D341Med (cell line): ENCODE measurements at regions not wholly inside any gene's neighbourhood (a gene's known extent, or its start where the extent isn't known, plus 50 kb on each side); places are given as distances from the start of the nearest gene placed in this dataset.
"Not testable (repeated sequence)": the region's sequence is repeated elsewhere in the genome, so short reads cannot be mapped to it uniquely, and the experiment has no call there.

Experiments
- DNase-seq: peaks from one replicate; pipeline ENCODE4 v3.0.0; 2012; ENCODE audit warnings: low spot score

- DNase-seq, result not testable (repeated sequence)
Observed at GRCh38 chr4:82077471-82077995, 296.3 kb downstream of the HNRNPD start.

- no peak for DNase-seq
Observed at GRCh38 chr4:82076809-82077208, 297.0 kb downstream of the HNRNPD start.

- DNase-seq, result no peak
Observed at GRCh38 chr4:82076359-82076758, 297.4 kb downstream of the HNRNPD start.

- DNase-seq, result no peak
Observed at GRCh38 chr4:82071951-82072350, 301.8 kb downstream of the HNRNPD start.

- no peak for DNase-seq
Observed at GRCh38 chr4:82069883-82070638, 303.7 kb downstream of the HNRNPD start.

GRCh38 chr4:82063017-82063416 is 310.8 kb downstream of the HNRNPD start:
- DNase-seq, result no peak

GRCh38 chr4:82057990-82058544 is 315.7 kb downstream of the HNRNPD start:
- no peak for DNase-seq

GRCh38 chr4:82055156-82055555 is 318.6 kb downstream of the HNRNPD start:
- DNase-seq, result no peak

- DNase-seq, result no peak
Observed at GRCh38 chr4:82053396-82053795, 320.4 kb downstream of the HNRNPD start.

GRCh38 chr4:82050796-82051195 is 323.0 kb downstream of the HNRNPD start:
- no peak for DNase-seq

- DNase-seq, result no peak
Observed at GRCh38 chr4:82049294-82049693, 324.5 kb downstream of the HNRNPD start.

GRCh38 chr4:82047731-82048130 is 326.1 kb downstream of the HNRNPD start:
- no peak for DNase-seq

- DNase-seq, result no peak
Observed at GRCh38 chr4:82046796-82047195, 327.0 kb downstream of the HNRNPD start.

GRCh38 chr4:82045267-82045666 is 328.5 kb downstream of the HNRNPD start:
- DNase-seq, result no peak

GRCh38 chr4:82044141-82044993 is 329.4 kb downstream of the HNRNPD start:
- DNase-seq, result peak; percentile 83

GRCh38 chr4:82043809-82044137 is 330.0 kb downstream of the HNRNPD start:
- DNase-seq, result no peak

- no peak for DNase-seq
Observed at GRCh38 chr4:82043081-82043808, 330.5 kb downstream of the HNRNPD start.

- no peak for DNase-seq
Observed at GRCh38 chr4:82042042-82042441, 331.7 kb downstream of the HNRNPD start.

- no peak for DNase-seq
Observed at GRCh38 chr4:82038936-82039335, 334.9 kb downstream of the HNRNPD start.

- DNase-seq, result no peak
Observed at GRCh38 chr4:82036181-82036580, 337.6 kb downstream of the HNRNPD start.

- DNase-seq, result no peak
Observed at GRCh38 chr4:82034878-82035277, 338.9 kb downstream of the HNRNPD start.

GRCh38 chr4:82033862-82034261 is 339.9 kb downstream of the HNRNPD start:
- DNase-seq, result no peak
